H1 (cell line): ENCODE measurements at regions not wholly inside any gene's neighbourhood (a gene's known extent, or its start where the extent isn't known, plus 50 kb on each side); places are given as distances from the start of the nearest gene placed in this dataset.

Source experiments
- CTCF ChIA-PET: fragments of 300-600 bp; sonication (Branson Sonifier 250); formaldehyde crosslinking; loops from one replicate; lab custom pipeline; 2021; ENCODE audit not compliant: partially characterized antibody; lab: Charles Lee
- POLR2A ChIA-PET: fragments of 300-600 bp; sonication (Branson Sonifier 250); formaldehyde crosslinking; loops from one replicate; lab custom pipeline; 2021; ENCODE audit warnings: inconsistent platforms; ENCODE audit not compliant: partially characterized antibody; lab: Charles Lee
- DNase-seq, 2 experiments: peaks; one replicate each; pipeline versions ENCODE4 v3.0.0 to v3.0.0-alpha.2; 2010 to 2022; ENCODE audit warnings: low spot score in 2 of 2, low read depth in 1 of 2, mixed read lengths in 1 of 2
- FAIRE-seq: peaks from 2 replicates; lab custom pipeline; 2011; peaks lifted over from hg19 to GRCh38; lab: Jason Lieb, UNC
- H2AFZ ChIP-seq: 2 replicates; pipeline ENCODE4 v1.8.1; 2012; ENCODE audit warnings: low read length, inconsistent platforms
- H2AK5ac ChIP-seq: 2 replicates; pipeline ENCODE4 v1.6.1; 2013; ENCODE audit warnings: low read depth, low read length
- H2BK120ac ChIP-seq: replicated peaks from 2 replicates; pipeline ENCODE3; 2013; ENCODE audit warnings: low read depth, low read length, inconsistent platforms
- H2BK12ac ChIP-seq: 2 replicates; pipeline ENCODE4 v1.6.1; 2013; ENCODE audit warnings: low read depth, low read length
- H2BK15ac ChIP-seq: 2 replicates; pipeline ENCODE4 v1.6.1; 2013; ENCODE audit warnings: low read length
- H2BK20ac ChIP-seq: 2 replicates; pipeline ENCODE4 v1.6.1; 2013; ENCODE audit warnings: low read length
- H2BK5ac ChIP-seq: 2 replicates; pipeline ENCODE4 v1.6.1; 2013; ENCODE audit warnings: low read depth, low read length
- H3K14ac ChIP-seq: 2 replicates; pipeline ENCODE4 v1.6.1; 2013; ENCODE audit warnings: inconsistent platforms; ENCODE audit not compliant: insufficient read length
- H3K18ac ChIP-seq: 2 replicates; pipeline ENCODE4 v1.6.1; 2013; ENCODE audit warnings: low read length; ENCODE audit errors: extremely low read depth
- H3K23ac ChIP-seq: 2 replicates; pipeline ENCODE4 v1.6.1; 2013; ENCODE audit warnings: inconsistent platforms; ENCODE audit not compliant: insufficient read length
- H3K23me2 ChIP-seq: 2 replicates; pipeline ENCODE4 v1.6.1; 2013; ENCODE audit warnings: low read depth, low read length
- H3K27ac ChIP-seq: 2 replicates; pipeline ENCODE4 v1.6.1; 2011; ENCODE audit warnings: low read depth, low read length, inconsistent platforms
- H3K27me3 ChIP-seq, 4 experiments: replicated peaks in 1 of 4; 1 replicate in 1 of 4; 2 replicates in 3 of 4; pipeline versions ENCODE4 v1.6.1 to v1.8.1; 2011 to 2013; ENCODE audit warnings: low read length in 3 of 4, mild to moderate bottlenecking in 3 of 4, inconsistent platforms in 2 of 4, mixed read lengths in 2 of 4, moderate library complexity in 1 of 4; ENCODE audit not compliant: control insufficient read depth in 3 of 4, insufficient read depth in 3 of 4; ENCODE audit errors: extremely low read depth in 1 of 4
- H3K36me3 ChIP-seq, 4 experiments: 2 replicates each; pipeline versions ENCODE4 v1.6.1 to v1.8.1; 2011 to 2013; ENCODE audit warnings: mild to moderate bottlenecking in 4 of 4, low read length in 3 of 4, moderate library complexity in 2 of 4, control low read depth in 1 of 4, inconsistent platforms in 1 of 4; ENCODE audit not compliant: insufficient read depth in 4 of 4, control insufficient read depth in 2 of 4
- H3K4ac ChIP-seq: replicated peaks from 2 replicates; pipeline ENCODE3; 2013; ENCODE audit warnings: low read length, low read depth, mixed read lengths, inconsistent platforms; ENCODE audit not compliant: insufficient read length
- H3K4me1 ChIP-seq, 4 experiments: replicated peaks in 1 of 4; 1 replicate in 1 of 4; 2 replicates in 3 of 4; pipeline versions ENCODE4 v1.6.1 to v1.8.1; 2011 to 2013; ENCODE audit warnings: low read length in 3 of 4, inconsistent platforms in 2 of 4, mixed read lengths in 1 of 4; ENCODE audit not compliant: insufficient read depth in 4 of 4, control insufficient read depth in 3 of 4
- H3K4me2 ChIP-seq, 2 experiments: 2 replicates each; pipeline versions ENCODE4 v1.6.1 to v1.8.1; 2011 to 2013; ENCODE audit warnings: low read depth in 2 of 2, low read length in 2 of 2, control low read depth in 1 of 2, inconsistent platforms in 1 of 2, mild to moderate bottlenecking in 1 of 2; ENCODE audit not compliant: insufficient read depth in 1 of 2
- H3K4me3 ChIP-seq, 4 experiments: fragments of 200-600, 300-600 bp in 1 of 4; sonication (generic), shearing (Covaris generic), sonication (Bioruptor Twin) in 1 of 4; 2 replicates each; pipeline versions ENCODE4 v1.5.1 to v1.8.1; 2011 to 2016; ENCODE audit warnings: low read length in 4 of 4, low read depth in 3 of 4, control low read depth in 2 of 4, inconsistent platforms in 2 of 4, mild to moderate bottlenecking in 2 of 4, mixed read lengths in 1 of 4, moderate library complexity in 1 of 4; ENCODE audit not compliant: insufficient read depth in 2 of 4; ENCODE audit errors: extremely low read depth in 1 of 4
- H3K56ac ChIP-seq: replicated peaks from 2 replicates; pipeline ENCODE3; 2013; ENCODE audit warnings: low read depth, mild to moderate bottlenecking, mixed read lengths, low read length, inconsistent platforms; ENCODE audit not compliant: insufficient read length
- H3K79me1 ChIP-seq: 2 replicates; pipeline ENCODE4 v1.6.1; 2013; ENCODE audit warnings: low read depth, low read length, control low read depth
- H3K79me2 ChIP-seq, 2 experiments: 2 replicates each; pipeline versions ENCODE4 v1.6.1 to v1.8.1; 2012 to 2013; ENCODE audit warnings: low read length in 2 of 2, mild to moderate bottlenecking in 2 of 2, inconsistent platforms in 1 of 2; ENCODE audit not compliant: insufficient read depth in 2 of 2, control insufficient read depth in 1 of 2
- H3K9ac ChIP-seq, 4 experiments: replicated peaks in 1 of 4; 1 replicate in 1 of 4; 2 replicates in 3 of 4; pipeline versions ENCODE4 v1.6.1 to v1.8.1; 2011 to 2013; ENCODE audit warnings: low read depth in 3 of 4, low read length in 3 of 4, control low read depth in 2 of 4, mild to moderate bottlenecking in 2 of 4, moderate library complexity in 2 of 4, inconsistent platforms in 1 of 4; ENCODE audit errors: extremely low read depth in 1 of 4
- H3K9me3 ChIP-seq, 2 experiments: 2 replicates each; pipeline versions ENCODE4 v1.6.1 to v1.8.1; 2012 to 2013; ENCODE audit warnings: mild to moderate bottlenecking in 2 of 2, moderate library complexity in 2 of 2, control low read depth in 1 of 2, inconsistent platforms in 1 of 2, low read depth in 1 of 2, low read length in 1 of 2, mixed read lengths in 1 of 2; ENCODE audit not compliant: insufficient read depth in 2 of 2
- H4K20me1 ChIP-seq, 2 experiments: replicated peaks in 1 of 2; 2 replicates each; pipeline versions ENCODE3 to v1.8.1; 2011 to 2013; ENCODE audit warnings: inconsistent platforms in 2 of 2, low read length in 2 of 2, mild to moderate bottlenecking in 1 of 2; ENCODE audit not compliant: insufficient read depth in 2 of 2, control insufficient read depth in 1 of 2
- H4K5ac ChIP-seq: 2 replicates; pipeline ENCODE4 v1.6.1; 2013; ENCODE audit warnings: low read length, low read depth, mixed read lengths, inconsistent platforms; ENCODE audit not compliant: insufficient read length
- H4K8ac ChIP-seq: 2 replicates; pipeline ENCODE4 v1.8.0; 2013; ENCODE audit warnings: mild to moderate bottlenecking, moderate library complexity, low read length, inconsistent platforms; ENCODE audit not compliant: insufficient read depth; ENCODE audit errors: extremely low read depth
- H4K91ac ChIP-seq: replicated peaks from 2 replicates; pipeline ENCODE3; 2013; ENCODE audit warnings: low read length, mixed read lengths, inconsistent platforms; ENCODE audit not compliant: insufficient read length
- BRCA1 ChIP-seq: IDR thresholded peaks from 2 replicates; pipeline ENCODE4 v1.6.1; 2012; ENCODE audit warnings: low read depth, low read length, improper control_type of control experiment
- WGBS, 2 experiments: shearing (Covaris generic) in 1 of 2; methylation state at CpG; one replicate each; pipeline versions ENCODE4 v1.1.6 to v1.1.7; 2013 to 2015; ENCODE audit warnings: low lambda C conversion rate in 2 of 2, mixed read lengths in 2 of 2, inconsistent platforms in 1 of 2, low coverage in 1 of 2, missing lambda C conversion rate in 1 of 2; ENCODE audit not compliant: insufficient replicate concordance in 2 of 2, insufficient coverage in 1 of 2, insufficient read length in 1 of 2; ENCODE audit errors: extremely low coverage in 1 of 2, missing lambda C conversion rate in 1 of 2; 5-methylcytosine and 5-hydroxymethylcytosine counted together

DNA sequence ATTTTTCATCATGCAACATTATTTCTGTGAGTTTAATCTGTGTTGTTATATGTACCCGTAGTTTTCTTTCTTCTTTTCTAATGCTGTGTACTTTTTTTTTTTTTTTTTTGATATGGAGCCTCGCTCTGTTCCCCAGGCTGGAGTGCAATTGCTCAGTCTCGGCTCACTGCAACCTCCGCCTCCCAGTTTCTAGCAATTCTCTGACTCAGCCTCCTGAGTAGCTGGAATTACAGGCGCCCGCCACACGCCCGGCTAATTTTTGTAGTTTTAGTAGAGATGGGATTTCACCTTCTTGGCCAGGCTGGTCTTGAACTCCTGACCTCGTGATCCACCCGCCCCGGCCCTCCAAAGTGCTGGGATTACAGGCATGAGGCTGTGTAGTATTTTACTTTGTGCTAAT lies 155.4 kb downstream of the GALR1 start:
- Histone ChIP-seq H2BK120ac (no peak overlapping the region), H3K4me1 (no peaks in the 10 kb centered on the region), H3K23me2 (peaks cover under 1% of the 10 kb centered on the region; the same call in 1 of the 2 replicates), H4K91ac (no peak overlapping the region), H2BK20ac (no peak overlapping the region), H3K27ac (no peak overlapping the region), H3K56ac (no peak overlapping the region), H3K4ac (no peak overlapping the region), H2BK5ac (no peak overlapping the region), H3K79me1 (no peaks in the 10 kb centered on the region), H3K79me2 (no peaks in the 10 kb centered on the region), H2AK5ac (no peak overlapping the region), H4K20me1 (peaks cover 0 to 1% of the 10 kb centered on the region in 2 experiments), H2AFZ (no peak overlapping the region), H3K14ac (no peak overlapping the region), H3K18ac (no peak overlapping the region), H3K4me2 (no peak overlapping the region), H2BK12ac (no peak overlapping the region), H2BK15ac (no peak overlapping the region), H3K27me3 (no peaks in the 10 kb centered on the region), H3K36me3 (no peaks in the 10 kb centered on the region), H3K9ac (no peak overlapping the region), H4K8ac (no peak overlapping the region), H3K23ac (no peak overlapping the region), H3K4me3 (no peak overlapping the region), H3K9me3 (peaks cover 0 to 3% of the 10 kb centered on the region in 2 experiments; a peak in 2 of 4 replicates), H4K5ac (no peak overlapping the region)
- TF ChIP-seq BRCA1, result no peak
- DNase-seq (no peak), FAIRE-seq (no peak)
- CTCF ChIA-PET, result no interaction called here
- POLR2A ChIA-PET, result no interaction called here
- 93% methylated on average over 9 of the region's 11 CpGs; no CpG with 5 or more reads in 1 of the 2 experiments for WGBS, 2 experiments
